ENCODE measurements at regions not wholly inside any gene's neighbourhood (a gene's known extent, or its start where the extent isn't known, plus 50 kb on each side); places are given as distances from the start of the nearest gene placed in this dataset.

- DNase-seq: peak; percentile 8
- no peak overlapping the region for H3K4me3 ChIP-seq
- intact Hi-C loops (cut with DNase I; ENCODE audit: low total_unique reads): no loop called here
Measured at GRCh38 chr20:23145281-23145700, 59.2 kb upstream of the CD93 start.

GRCh38 chr20:23144856-23145255 is 58.7 kb upstream of the CD93 start:
- H3K27me3 ChIP-seq: no peaks in the 10 kb centered on the region
- DNase-seq: peak; percentile 1
- no peaks in the 10 kb centered on the region for H3K36me3 ChIP-seq
- 67 to 87% methylated on average over 3 to 7 of the region's 7 CpGs for WGBS, 2 donors (ENCODE audit: low coverage in 1 of 2)
- no peak overlapping the region for H3K4me3 ChIP-seq
- in situ Hi-C loops (cut with MboI; ENCODE audit: low pct_ligation_motif_present in 1 of 4, low pct_unique_long_range_greater_than_20kb in 1 of 4, low sequenced_read_pairs in 3 of 4): no loop called here
- H3K27ac ChIP-seq: peak overlapping the region in 2 of 4 donors; percentile 4 to 37
- intact Hi-C loops (cut with DNase I; ENCODE audit: low total_unique reads): no loop called here
- peaks cover 0 to 10% (median 3%) of the 10 kb centered on the region in 4 donors for H3K4me1 ChIP-seq
- TF ChIP-seq CTCF (IDR thresholded peaks at IDR 0.05): no peak
- no peaks in the 10 kb centered on the region for H3K9me3 ChIP-seq

More at GRCh38 chr20:23145281-23145700, 59.2 kb upstream of the CD93 start:
- TF ChIP-seq POLR2AphosphoS5 (IDR thresholded peaks at IDR 0.05) (no peak), EP300 (IDR thresholded peaks at IDR 0.05; ENCODE audit: low read depth) (no peak), CTCF (IDR thresholded peaks at IDR 0.05) (no peak), POLR2A (IDR thresholded peaks at IDR 0.05) (no peak)
- Histone ChIP-seq H3K27ac (peak overlapping the region in 1 of 4 donors; percentile 37), H3K36me3 (no peaks in the 10 kb centered on the region), H3K9me3 (no peaks in the 10 kb centered on the region), H3K4me1 (peaks cover 0 to 10% (median 3%) of the 10 kb centered on the region in 4 donors), H3K27me3 (no peaks in the 10 kb centered on the region)
- in situ Hi-C loops (cut with MboI; ENCODE audit: low pct_ligation_motif_present in 1 of 4, low pct_unique_long_range_greater_than_20kb in 1 of 4, low sequenced_read_pairs in 3 of 4): no loop called here
- WGBS, 2 donors (ENCODE audit: low coverage in 1 of 2): 56 to 80% methylated on average over 1 to 9 of the region's 9 CpGs

- H3K27ac ChIP-seq: no peak overlapping the region
- peaks cover 0 to 10% (median 3%) of the 10 kb centered on the region in 4 donors for H3K4me1 ChIP-seq
- 96% methylated on average over 8 of the region's 8 CpGs; no CpG with 5 or more reads in 1 of the 2 donors for WGBS, 2 donors (ENCODE audit: low coverage in 1 of 2)
- H3K27me3 ChIP-seq: no peaks in the 10 kb centered on the region
- H3K4me3 ChIP-seq: no peak overlapping the region
- peak; percentile 2 for DNase-seq
- H3K36me3 ChIP-seq: no peaks in the 10 kb centered on the region
- no peaks in the 10 kb centered on the region for H3K9me3 ChIP-seq
- intact Hi-C loops (cut with DNase I; ENCODE audit: low total_unique reads) (no loop called here), in situ Hi-C loops (cut with MboI; ENCODE audit: low pct_ligation_motif_present in 1 of 4, low pct_unique_long_range_greater_than_20kb in 1 of 4, low sequenced_read_pairs in 3 of 4) (no loop called here)
- TF ChIP-seq CTCF (IDR thresholded peaks at IDR 0.05) (no peak), POLR2AphosphoS5 (IDR thresholded peaks at IDR 0.05) (no peak), POLR2A (IDR thresholded peaks at IDR 0.05) (no peak), EP300 (IDR thresholded peaks at IDR 0.05; ENCODE audit: low read depth) (no peak)
Measured at GRCh38 chr20:23143986-23144690, 58.0 kb upstream of the CD93 start.

GRCh38 chr20:23143098-23143497 is 57.0 kb upstream of the CD93 start:
- intact Hi-C loops (cut with DNase I; ENCODE audit: low total_unique reads): no loop called here
- peak; percentile 37 for DNase-seq
- TF ChIP-seq POLR2AphosphoS5 (IDR thresholded peaks at IDR 0.05) (peak in 1 of 3 donors; percentile 10), CTCF (IDR thresholded peaks at IDR 0.05) (no peak)
- Histone ChIP-seq H3K27ac (peak overlapping the region; percentile 20 to 68 (median 58)), H3K27me3 (no peaks in the 10 kb centered on the region), H3K4me3 (no peak overlapping the region), H3K4me1 (peaks cover 0 to 6% (median 3%) of the 10 kb centered on the region in 4 donors), H3K9me3 (no peaks in the 10 kb centered on the region), H3K36me3 (no peaks in the 10 kb centered on the region)
- in situ Hi-C loops (cut with MboI; ENCODE audit: low pct_ligation_motif_present in 1 of 4, low pct_unique_long_range_greater_than_20kb in 1 of 4, low sequenced_read_pairs in 3 of 4): no loop called here
- WGBS, 2 donors (ENCODE audit: low coverage in 1 of 2): 33 to 39% methylated on average over 5 of the region's 5 CpGs

Measured in transverse colon (tissue), 4 donors.